Nephron progenitor cell (in vitro differentiated cells): ENCODE measurements at regions not wholly inside any gene's neighbourhood (a gene's known extent, or its start where the extent isn't known, plus 50 kb on each side); places are given as distances from the start of the nearest gene placed in this dataset.

ENCODE experiments used
- DNase-seq: peaks from one replicate; pipeline ENCODE4 v3.0.0; 2021
- H3K27ac Mint-ChIP-seq: 2 replicates; pipeline ENCODE4 v1.8.0; 2021; ENCODE audit warnings: mild to moderate bottlenecking, moderate library complexity, mixed read lengths
- H3K27me3 Mint-ChIP-seq: 2 replicates; pipeline ENCODE4 v1.8.0; 2021; ENCODE audit warnings: mild to moderate bottlenecking, low read depth, mixed read lengths; ENCODE audit not compliant: poor library complexity
- H3K36me3 Mint-ChIP-seq: 2 replicates; pipeline ENCODE4 v1.8.0; 2021; ENCODE audit warnings: low read depth, mixed read lengths
- H3K4me1 Mint-ChIP-seq: 2 replicates; pipeline ENCODE4 v1.8.0; 2021; ENCODE audit warnings: mixed read lengths
- H3K4me3 Mint-ChIP-seq: 2 replicates; pipeline ENCODE4 v1.8.0; 2021; ENCODE audit warnings: mild to moderate bottlenecking, moderate library complexity, mixed read lengths
- H3K9me3 Mint-ChIP-seq: 2 replicates; pipeline ENCODE4 v1.8.0; 2021; ENCODE audit warnings: mild to moderate bottlenecking, moderate library complexity, mixed read lengths
- CTCF ChIP-seq: fragments of 200-600 bp; sonication (generic); IDR thresholded peaks from 2 replicates; pipeline ENCODE4 v1.5.0; 2021; ENCODE audit warnings: antibody characterized with exemption

GRCh38 chr2:140178234-140178633 lies 1398.0 kb upstream of the NXPH2 start:
- H3K27ac Mint-ChIP-seq = no peak overlapping the region
- peaks cover 5% of the 10 kb centered on the region for H3K27me3 Mint-ChIP-seq
- H3K4me1 Mint-ChIP-seq = no peaks in the 10 kb centered on the region
- H3K4me3 Mint-ChIP-seq = no peak overlapping the region
- H3K9me3 Mint-ChIP-seq = no peaks in the 10 kb centered on the region
- TF ChIP-seq CTCF = no peak
- H3K36me3 Mint-ChIP-seq = no peaks in the 10 kb centered on the region
- DNase-seq = no peak

GRCh38 chr2:140177086-140177485 lies 1396.9 kb upstream of the NXPH2 start:
- no peak for TF ChIP-seq CTCF
- Mint-ChIP-seq H3K4me3 (no peak overlapping the region), H3K27me3 (peaks cover 2% of the 10 kb centered on the region), H3K36me3 (no peaks in the 10 kb centered on the region), H3K27ac (no peak overlapping the region), H3K9me3 (no peaks in the 10 kb centered on the region), H3K4me1 (no peaks in the 10 kb centered on the region)
- no peak for DNase-seq

DNA sequence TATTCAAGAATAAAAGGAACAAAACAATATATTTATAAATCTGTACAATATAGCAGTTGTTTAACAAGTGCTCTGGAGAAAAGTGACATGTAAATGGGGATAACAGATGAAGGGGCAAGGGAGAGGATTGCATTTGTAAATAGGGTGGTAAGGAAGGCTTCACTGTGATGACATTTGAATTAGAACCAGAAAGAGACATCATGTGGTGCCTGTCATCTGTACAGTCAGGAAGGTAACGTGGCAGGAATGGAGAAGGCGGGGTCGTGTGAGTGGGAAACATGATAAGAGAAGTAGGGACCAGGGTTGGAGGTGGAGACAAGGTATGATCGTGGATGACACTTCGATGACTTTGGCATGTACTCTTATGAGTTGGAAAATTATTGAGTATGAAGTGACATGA lies 1393.6 kb upstream of the NXPH2 start:
- no peak overlapping the region for H3K27ac Mint-ChIP-seq
- H3K9me3 Mint-ChIP-seq = no peaks in the 10 kb centered on the region
- TF ChIP-seq CTCF = no peak
- no peaks in the 10 kb centered on the region for H3K36me3 Mint-ChIP-seq
- no peaks in the 10 kb centered on the region for H3K4me1 Mint-ChIP-seq
- DNase-seq = no peak
- no peak overlapping the region for H3K4me3 Mint-ChIP-seq
- no peaks in the 10 kb centered on the region for H3K27me3 Mint-ChIP-seq

DNA sequence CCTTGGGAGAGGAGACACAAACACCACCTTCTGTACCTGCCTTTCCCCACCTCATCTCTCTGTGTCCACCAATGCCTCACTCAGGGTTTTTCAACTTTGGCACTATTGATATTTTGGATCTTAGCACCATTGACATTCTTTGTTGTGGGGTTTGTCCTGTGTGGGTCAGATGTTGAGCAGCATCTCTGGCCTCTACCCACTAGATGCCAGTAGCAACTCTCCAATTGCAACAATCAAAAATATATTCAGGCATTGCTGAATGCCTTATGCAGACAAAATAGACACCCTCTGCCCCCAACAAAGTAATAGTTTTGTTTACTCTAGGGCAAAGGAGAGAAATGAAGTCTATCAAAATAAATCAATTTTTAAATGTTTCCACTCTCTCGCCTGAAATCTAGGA lies 1384.3 kb upstream of the NXPH2 start:
- no peak overlapping the region for H3K4me3 Mint-ChIP-seq
- no peaks in the 10 kb centered on the region for H3K4me1 Mint-ChIP-seq
- DNase-seq = no peak
- H3K36me3 Mint-ChIP-seq = no peaks in the 10 kb centered on the region
- peaks cover 6% of the 10 kb centered on the region for H3K27me3 Mint-ChIP-seq
- no peak overlapping the region for H3K27ac Mint-ChIP-seq
- TF ChIP-seq CTCF = no peak
- H3K9me3 Mint-ChIP-seq = peaks cover 8% of the 10 kb centered on the region

DNA sequence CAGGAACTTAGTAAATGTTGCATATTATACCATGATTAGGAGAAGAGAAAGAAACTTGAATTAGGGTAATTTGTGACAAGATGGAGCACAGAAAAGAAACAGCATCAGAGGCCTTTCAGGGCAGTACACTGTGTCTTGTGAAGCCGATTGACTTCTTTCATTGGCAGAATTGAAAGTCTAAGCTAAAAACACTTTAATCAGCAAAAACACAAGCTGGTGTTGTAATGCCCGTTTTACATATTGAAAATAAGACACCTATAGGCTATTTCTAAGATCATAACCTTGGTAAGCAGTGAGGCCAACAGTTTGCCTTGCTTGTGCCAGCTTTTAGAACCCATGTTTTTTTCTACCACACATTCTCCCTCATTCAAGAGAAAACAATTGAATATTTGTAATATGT lies 1378.1 kb upstream of the NXPH2 start:
- peaks cover 3% of the 10 kb centered on the region for H3K27me3 Mint-ChIP-seq
- DNase-seq = no peak
- no peak for TF ChIP-seq CTCF
- H3K27ac Mint-ChIP-seq = no peak overlapping the region
- no peak overlapping the region for H3K4me3 Mint-ChIP-seq
- peaks cover 8% of the 10 kb centered on the region for H3K9me3 Mint-ChIP-seq
- H3K4me1 Mint-ChIP-seq = no peaks in the 10 kb centered on the region
- no peaks in the 10 kb centered on the region for H3K36me3 Mint-ChIP-seq

DNA sequence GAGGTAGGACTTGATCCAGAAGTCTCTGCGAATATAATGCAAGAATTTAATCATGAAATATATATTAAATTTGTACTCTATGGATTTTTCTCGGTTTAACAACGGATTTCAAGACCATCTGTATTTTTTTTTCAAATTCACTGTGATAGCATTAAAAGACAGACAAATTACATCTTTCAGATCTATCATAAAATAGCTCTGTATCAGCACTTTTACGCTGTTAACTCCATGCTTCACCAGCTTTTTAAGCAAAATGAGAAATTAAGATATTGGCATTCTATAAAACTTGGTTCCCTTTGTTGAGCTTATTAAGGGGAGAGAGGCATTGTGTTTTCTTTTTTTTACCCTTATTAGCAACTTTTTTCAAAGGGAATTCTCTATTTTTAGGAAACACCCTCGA lies 1377.6 kb upstream of the NXPH2 start:
- no peak for TF ChIP-seq CTCF
- H3K4me1 Mint-ChIP-seq = no peaks in the 10 kb centered on the region

More for the DNA sequence above, 1377.6 kb upstream of the NXPH2 start:
- H3K27ac Mint-ChIP-seq = no peak overlapping the region
- no peak for DNase-seq
- no peak overlapping the region for H3K4me3 Mint-ChIP-seq
- peaks cover 3% of the 10 kb centered on the region for H3K27me3 Mint-ChIP-seq
- no peaks in the 10 kb centered on the region for H3K36me3 Mint-ChIP-seq
- peaks cover 8% of the 10 kb centered on the region for H3K9me3 Mint-ChIP-seq
